Adrenal gland (tissue), 9 donors: ENCODE measurements at regions not wholly inside any gene's neighbourhood (a gene's known extent, or its start where the extent isn't known, plus 50 kb on each side); places are given as distances from the start of the nearest gene placed in this dataset.
A peak's percentile ranks its signal among the peaks of the same experiment; 100 is the strongest.

Experiments
- DNase-seq, 7 donors: peaks; one replicate each; pipeline ENCODE4 v3.0.0-alpha.2; 2019 to 2020
- H3K27ac ChIP-seq, 5 donors: fragments of 200-600 bp; sonication (generic) in 4 of 5; 1 replicate in 3 of 5; 2 replicates in 2 of 5; pipeline versions ENCODE4 v1.5.1 to v1.8.0; 2016 to 2020; ENCODE audit warnings: mild to moderate bottlenecking in 1 of 5
- H3K27me3 ChIP-seq: fragments of 200-600 bp; 2 replicates; pipeline ENCODE4 v1.8.0; 2021
- H3K36me3 ChIP-seq, 2 donors: fragments of 200-600 bp; replicated peaks in 1 of 2; 1 replicate in 1 of 2; 2 replicates in 1 of 2; pipeline versions ENCODE4 v1.5.1 to v1.8.0; 2018 to 2022
- H3K4me1 ChIP-seq, 2 donors: fragments of 200-600 bp; replicated peaks in 1 of 2; 1 replicate in 1 of 2; 2 replicates in 1 of 2; pipeline versions ENCODE4 v1.5.1 to v1.8.0; 2018 to 2021
- H3K4me3 ChIP-seq, 4 donors: fragments of 200-600 bp; sonication (generic) in 3 of 4; one replicate each; pipeline ENCODE4 v1.5.1; 2016 to 2018
- H3K9me3 ChIP-seq, 3 donors: fragments of 200-600 bp; sonication (generic) in 1 of 3; replicated peaks in 1 of 3; 1 replicate in 2 of 3; 2 replicates in 1 of 3; pipeline versions ENCODE4 v1.5.1 to v1.8.0; 2016 to 2021
- CTCF ChIP-seq, 6 experiments: fragments of 450-650 bp in 4 of 6; fragments of 200-600 bp in 2 of 6; sonication (generic) in 1 of 6; IDR thresholded peaks; 1 replicate in 5 of 6; 2 replicates in 1 of 6; pipeline versions ENCODE4 v1.5.1 to v1.8.0; 2016 to 2021; ENCODE audit warnings: antibody characterized with exemption in 6 of 6, mild to moderate bottlenecking in 2 of 6, moderate library complexity in 1 of 6
- POLR2A ChIP-seq, 2 donors: fragments of 450-650 bp; IDR thresholded peaks; one replicate each; pipeline ENCODE4 v1.6.1; 2017; ENCODE audit warnings: antibody characterized with exemption in 2 of 2, mild to moderate bottlenecking in 2 of 2, moderate library complexity in 1 of 2
- WGBS, 4 donors: extraction: QIAGEN DNeasy Blood & Tissue Kit in 2 of 4; methylation state at CpG; one replicate each; pipeline versions ENCODE4 v1.1.5 to v1.1.7; 2013 to 2017; 5-methylcytosine and 5-hydroxymethylcytosine counted together
- intact Hi-C, 2 donors: fragments of 100-400 bp; cut with DNase I; formaldehyde crosslinking; loops; one replicate each; pipeline versions ENCODE4 v1.14.1 to v1.15.0; 2022 to 2023
- donor health status: healthy with polysubstance abuse.
- donor health status: Bipolar disorder and iron deficiency.
- donor health status: DM: yes; HTN: yes; CAD: no.
- donor health status: DM: no; HTN: no; CAD: no.
- donor health status: DM: no; HTN: no; CAD: no.

GRCh38 chr3:139291276-139292051 is 52.4 kb upstream of the MRPS22 start:
- Histone ChIP-seq H3K9me3 (no peaks in the 10 kb centered on the region), H3K4me3 (no peak overlapping the region), H3K27me3 (no peaks in the 10 kb centered on the region), H3K36me3 (no peaks in the 10 kb centered on the region), H3K27ac (no peak overlapping the region), H3K4me1 (peaks cover 7 to 18% of the 10 kb centered on the region in 2 donors)
- TF ChIP-seq POLR2A (IDR thresholded peaks at IDR 0.05) (no peak), CTCF (IDR thresholded peaks at IDR 0.05) (no peak)
- intact Hi-C loops: no loop called here
- 63 to 73% (median 69%) methylated on average over 4 of the region's 4 CpGs for WGBS, 4 donors
- DNase-seq: no peak

GRCh38 chr3:139292192-139292591 is 51.6 kb upstream of the MRPS22 start:
- WGBS, 4 donors: 83 to 89% (median 84%) methylated on average over 7 of the region's 7 CpGs
- Histone ChIP-seq H3K4me3 (no peak overlapping the region), H3K27ac (no peak overlapping the region), H3K27me3 (no peaks in the 10 kb centered on the region), H3K36me3 (no peaks in the 10 kb centered on the region), H3K9me3 (no peaks in the 10 kb centered on the region), H3K4me1 (peaks cover 7 to 18% of the 10 kb centered on the region in 2 donors)
- DNase-seq: no peak
- TF ChIP-seq CTCF (IDR thresholded peaks at IDR 0.05) (no peak), POLR2A (IDR thresholded peaks at IDR 0.05) (no peak)
- intact Hi-C loops: no loop called here

GRCh38 chr3:139292711-139293664 is 50.8 kb upstream of the MRPS22 start:
- WGBS, 4 donors: 50 to 58% (median 55%) methylated on average over 15 of the region's 15 CpGs

More at GRCh38 chr3:139292711-139293664, 50.8 kb upstream of the MRPS22 start:
- intact Hi-C loops: no loop called here
- peak overlapping the region in 2 of 5 donors; percentile 35 to 49 for H3K27ac ChIP-seq
- TF ChIP-seq CTCF (IDR thresholded peaks at IDR 0.05) (no peak), POLR2A (IDR thresholded peaks at IDR 0.05) (no peak)
- no peaks in the 10 kb centered on the region for H3K9me3 ChIP-seq
- H3K4me1 ChIP-seq: peaks cover 7 to 18% of the 10 kb centered on the region in 2 donors
- no peaks in the 10 kb centered on the region for H3K36me3 ChIP-seq
- H3K27me3 ChIP-seq: no peaks in the 10 kb centered on the region
- H3K4me3 ChIP-seq: no peak overlapping the region
- peak in 1 of 7 donors; percentile 34 for DNase-seq
